HEK293T (cell line): ENCODE measurements at regions not wholly inside any gene's neighbourhood (a gene's known extent, or its start where the extent isn't known, plus 50 kb on each side); places are given as distances from the start of the nearest gene placed in this dataset.

Experiments used
- FOXA1 ChIP-seq: fragments of 450-650 bp; IDR thresholded peaks from 2 replicates; pipeline ENCODE4 v1.6.1; 2016; ENCODE audit warnings: mild to moderate bottlenecking
- FOXK2 ChIP-seq: fragments of 450-650 bp; IDR thresholded peaks from 2 replicates; pipeline ENCODE4 v1.6.1; 2016; ENCODE audit warnings: mild to moderate bottlenecking
- FOXM1 ChIP-seq: fragments of 450-650 bp; IDR thresholded peaks from 2 replicates; pipeline ENCODE4 v1.6.1; 2017; ENCODE audit warnings: mild to moderate bottlenecking, borderline replicate concordance
- HDGF ChIP-seq: fragments of 450-650 bp; IDR thresholded peaks from 2 replicates; pipeline ENCODE4 v1.6.1; 2017; ENCODE audit warnings: antibody characterized with exemption, borderline replicate concordance
- LEF1 ChIP-seq: fragments of 450-650 bp; IDR thresholded peaks from 2 replicates; pipeline ENCODE4 v1.6.1; 2017; ENCODE audit warnings: mild to moderate bottlenecking, borderline replicate concordance
- SP1 ChIP-seq: fragments of 450-650 bp; IDR thresholded peaks from 2 replicates; pipeline ENCODE4 v1.6.1; 2017
- TARDBP ChIP-seq: fragments of 450-650 bp; IDR thresholded peaks from 2 replicates; pipeline ENCODE4 v1.6.1; 2016
- TF ChIP-seq, protein P1 (sequence below): fragments of 450-650 bp; IDR thresholded peaks from 2 replicates; pipeline ENCODE4 v1.6.1; 2016

DNA sequence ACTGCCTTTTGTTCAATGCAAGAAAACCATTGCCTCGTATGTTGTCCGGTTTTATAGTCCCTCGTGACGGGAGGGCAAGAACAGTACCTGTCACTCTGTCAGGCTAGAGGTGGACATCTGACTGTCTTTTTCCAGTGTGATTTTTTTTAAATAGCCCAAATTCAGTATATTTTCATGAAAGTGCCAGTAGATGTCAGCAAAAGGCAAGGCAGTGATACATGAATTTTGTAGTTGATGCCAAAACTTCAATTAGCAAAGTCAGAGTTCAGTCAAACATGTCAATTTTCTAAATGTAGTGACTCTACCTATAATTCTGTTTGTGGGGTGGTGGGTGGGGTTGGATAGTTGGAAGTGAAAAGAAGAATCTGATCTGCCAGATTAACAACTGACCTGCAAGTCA, 296.0 kb upstream of the MC4R start:
- TF ChIP-seq SP1 (no peak), HDGF (no peak), FOXM1 (no peak), FOXK2 (no peak), TARDBP (no peak), LEF1 (no peak), FOXA1 (no peak)
- TF ChIP-seq, protein P1, sequence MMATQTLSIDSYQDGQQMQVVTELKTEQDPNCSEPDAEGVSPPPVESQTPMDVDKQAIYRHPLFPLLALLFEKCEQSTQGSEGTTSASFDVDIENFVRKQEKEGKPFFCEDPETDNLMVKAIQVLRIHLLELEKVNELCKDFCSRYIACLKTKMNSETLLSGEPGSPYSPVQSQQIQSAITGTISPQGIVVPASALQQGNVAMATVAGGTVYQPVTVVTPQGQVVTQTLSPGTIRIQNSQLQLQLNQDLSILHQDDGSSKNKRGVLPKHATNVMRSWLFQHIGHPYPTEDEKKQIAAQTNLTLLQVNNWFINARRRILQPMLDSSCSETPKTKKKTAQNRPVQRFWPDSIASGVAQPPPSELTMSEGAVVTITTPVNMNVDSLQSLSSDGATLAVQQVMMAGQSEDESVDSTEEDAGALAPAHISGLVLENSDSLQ: no peak
